Endometrium (tissue), 2 donors: ENCODE measurements at regions not wholly inside any gene's neighbourhood (a gene's known extent, or its start where the extent isn't known, plus 50 kb on each side); places are given as distances from the start of the nearest gene placed in this dataset.
"Not testable (repeated sequence)": the region's sequence is repeated elsewhere in the genome, so short reads cannot be mapped to it uniquely, and the experiment has no call there.

ENCODE experiments used
- FAIRE-seq: peaks from 2 replicates; lab custom pipeline; 2012; peaks lifted over from hg19 to GRCh38; lab: Jason Lieb, UNC
- donor health status: control.
- donor health status: control.

DNA sequence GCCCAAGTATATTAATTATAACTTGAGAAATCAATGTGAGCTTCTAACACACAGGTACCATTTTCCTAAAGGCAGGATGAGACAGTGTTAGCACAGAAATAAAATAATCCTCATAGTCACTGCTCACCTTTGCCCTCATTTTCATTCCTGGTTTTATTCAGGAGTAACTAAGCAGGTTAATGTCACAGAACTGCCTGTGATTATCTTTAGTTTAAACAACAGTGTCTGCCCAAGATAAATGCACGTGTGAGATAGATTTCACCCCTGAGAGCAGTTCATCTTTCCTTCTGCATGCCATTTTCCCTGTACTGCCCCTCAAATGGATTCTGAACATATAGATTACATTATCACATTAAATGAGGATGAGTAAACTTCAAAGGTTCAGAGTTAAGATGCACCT lies 250.7 kb downstream of the RMST start:
- no peak for FAIRE-seq

DNA sequence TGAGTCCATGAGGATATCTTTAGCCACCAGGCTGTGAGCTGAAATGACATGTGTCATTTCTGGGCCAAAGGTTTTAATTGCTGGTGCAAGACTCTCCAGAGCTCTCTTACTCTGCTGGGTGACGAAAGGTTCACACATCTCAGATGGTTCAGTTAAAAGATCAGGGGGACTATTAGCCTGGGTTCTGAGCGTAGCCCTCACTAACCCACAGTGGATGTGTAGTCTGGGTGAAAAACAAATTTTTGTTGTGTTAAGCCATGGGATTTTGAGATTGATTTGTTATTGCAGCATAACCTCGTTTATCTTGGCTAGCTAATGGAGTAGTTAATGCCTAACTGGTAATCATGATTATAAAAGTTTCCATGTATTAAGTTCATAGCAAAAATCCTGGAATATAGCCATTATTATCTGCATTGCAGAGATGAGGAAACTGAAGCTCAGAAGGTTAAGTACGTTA lies 251.5 kb downstream of the RMST start:
- no peak for FAIRE-seq

DNA sequence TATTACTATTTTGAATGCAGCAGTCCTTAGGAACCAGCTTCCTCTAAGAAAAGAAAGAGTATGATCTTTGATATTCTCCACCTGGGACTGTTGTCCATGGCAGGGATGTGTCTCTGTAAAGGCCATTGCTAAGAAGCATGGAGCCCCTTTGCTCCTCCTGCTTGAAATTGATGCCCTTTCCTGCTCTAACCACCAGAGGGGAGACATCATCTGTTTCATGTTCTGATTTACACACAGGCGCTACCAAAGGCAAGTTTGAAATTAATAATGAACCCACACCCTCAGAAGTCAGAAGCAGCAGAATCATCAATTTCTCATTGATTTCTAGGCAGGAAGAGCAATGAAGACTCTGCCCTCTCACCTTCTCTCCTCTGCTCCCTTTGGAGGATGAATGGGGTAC lies 253.8 kb downstream of the RMST start:
- no peak for FAIRE-seq

DNA sequence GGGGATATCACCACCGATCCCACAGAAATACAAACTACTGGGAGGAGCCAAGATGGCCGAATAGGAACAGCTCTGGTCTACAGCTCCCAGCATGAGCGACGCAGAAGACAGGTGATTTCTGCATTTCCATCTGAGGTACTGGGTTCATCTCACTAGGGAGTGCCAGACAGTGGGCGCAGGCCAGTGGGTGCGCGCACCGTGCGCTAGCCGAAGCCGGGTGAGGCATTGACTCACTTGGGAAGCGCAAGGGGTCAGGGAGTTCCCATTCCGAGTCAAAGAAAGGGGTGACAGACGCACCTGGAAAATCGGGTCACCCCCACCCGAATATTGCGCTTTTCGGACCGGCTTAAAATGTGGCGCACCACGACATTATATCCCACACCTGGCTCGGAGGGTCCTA lies 261.2 kb downstream of the RMST start:
- FAIRE-seq: not testable (repeated sequence)

DNA sequence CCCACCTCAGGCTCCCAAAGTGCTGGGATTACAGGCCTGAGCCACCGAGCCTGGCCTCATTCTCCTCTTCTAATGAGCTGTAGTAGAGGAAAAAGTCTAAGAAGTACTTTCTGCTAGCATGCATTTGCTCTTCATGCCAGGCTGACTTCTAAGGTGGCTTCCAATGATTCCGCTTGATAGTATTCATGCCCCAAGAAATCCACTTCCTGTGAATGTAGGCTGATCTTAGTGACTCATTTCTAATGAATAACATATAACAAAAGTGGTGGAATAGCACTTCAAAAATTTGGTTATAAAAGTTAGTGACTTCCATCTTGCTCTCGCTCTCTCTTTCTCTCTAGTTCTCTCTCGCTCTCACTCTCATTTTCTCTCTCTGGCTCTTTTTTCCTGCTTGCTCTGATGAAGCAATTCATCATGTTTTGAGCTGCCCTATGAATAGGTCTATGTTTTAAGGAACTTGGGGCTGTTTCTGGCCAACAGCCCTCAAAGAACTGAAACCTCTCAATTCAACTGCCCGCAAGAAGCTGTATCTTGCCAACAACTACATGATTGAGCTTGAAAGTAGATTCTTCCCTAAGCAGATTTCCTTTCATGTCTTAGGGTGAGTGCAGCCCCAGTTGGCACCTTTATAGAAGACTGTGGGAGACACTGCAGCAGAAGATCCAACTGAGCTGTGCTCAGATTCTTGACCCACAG lies 282.9 kb downstream of the RMST start:
- no peak for FAIRE-seq

DNA sequence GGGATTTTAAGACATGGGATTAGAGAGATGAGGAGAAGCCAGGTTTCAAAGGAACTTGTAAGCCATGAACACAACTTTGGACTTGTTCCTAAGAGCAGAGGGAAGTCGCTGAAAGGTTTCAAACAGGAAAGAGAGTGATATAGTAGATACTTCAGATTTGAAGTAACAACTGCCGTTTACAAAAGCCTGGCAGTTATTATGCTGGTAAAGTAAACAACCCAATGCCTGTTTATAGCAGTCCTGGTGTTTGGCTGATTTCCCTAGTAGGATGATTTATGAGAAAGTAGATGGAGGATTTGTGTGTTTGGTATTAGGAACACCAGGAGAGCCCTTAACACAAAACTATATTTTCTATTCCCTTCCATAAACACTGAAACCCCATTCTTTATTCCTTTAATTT lies 285.7 kb downstream of the RMST start:
- no peak for FAIRE-seq

DNA sequence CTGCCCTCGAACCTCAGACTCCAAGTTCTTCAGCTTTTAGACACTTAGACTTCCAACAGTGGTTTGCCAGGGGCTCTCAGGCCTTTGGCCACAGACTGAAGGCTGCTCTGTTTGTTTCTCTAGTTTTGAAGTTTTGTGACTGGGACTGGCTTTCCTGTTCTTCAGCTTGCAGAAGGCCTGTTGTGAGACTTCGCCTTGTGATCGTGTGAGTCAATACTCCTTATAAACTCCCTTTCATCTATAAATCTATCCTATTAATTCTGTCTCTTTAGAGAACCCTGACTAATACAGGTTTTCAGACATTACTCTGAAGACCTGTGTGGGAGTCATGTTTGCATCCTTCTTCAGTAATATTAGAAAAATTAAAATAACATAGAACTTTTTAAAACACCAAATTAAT lies 289.1 kb downstream of the RMST start:
- FAIRE-seq: peak; percentile 12

DNA sequence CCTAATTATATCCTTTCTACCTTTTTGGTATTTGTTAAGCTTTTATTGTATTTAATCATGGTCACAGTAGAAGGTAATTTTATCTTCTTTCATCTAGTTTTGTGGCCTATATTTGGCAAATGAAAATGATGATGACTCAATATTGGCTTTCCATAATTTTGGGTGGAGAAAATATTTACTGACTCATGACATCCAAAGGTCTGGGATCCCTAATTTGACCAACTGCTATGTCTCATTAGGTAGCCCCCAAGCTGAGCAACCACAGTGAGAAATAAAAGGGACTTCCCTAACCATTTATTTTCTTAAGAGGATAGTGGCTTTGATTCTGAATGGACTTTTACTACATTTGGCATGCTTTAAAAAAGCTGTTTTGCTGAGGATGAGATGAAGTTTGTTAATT lies 289.5 kb downstream of the RMST start:
- no peak for FAIRE-seq

DNA sequence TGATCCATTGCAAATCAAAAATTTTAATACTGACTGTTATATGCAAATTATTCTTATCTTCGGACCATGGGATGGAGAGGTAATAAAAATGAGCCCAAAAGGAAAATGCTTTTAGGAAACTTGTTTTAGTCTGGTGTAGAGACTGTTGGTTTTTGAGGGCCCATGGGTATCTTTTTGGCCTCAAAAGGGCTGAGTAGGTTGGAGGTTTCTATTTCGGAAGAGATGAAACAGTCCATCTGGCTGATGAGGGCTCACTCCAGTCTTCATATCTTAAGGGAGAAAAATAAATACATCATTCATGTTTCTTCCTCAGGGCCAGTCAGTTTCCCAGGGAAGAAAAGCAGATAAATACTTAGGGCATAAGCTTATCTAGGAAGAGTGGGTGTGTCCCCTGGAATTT lies 290.7 kb downstream of the RMST start:
- no peak for FAIRE-seq

DNA sequence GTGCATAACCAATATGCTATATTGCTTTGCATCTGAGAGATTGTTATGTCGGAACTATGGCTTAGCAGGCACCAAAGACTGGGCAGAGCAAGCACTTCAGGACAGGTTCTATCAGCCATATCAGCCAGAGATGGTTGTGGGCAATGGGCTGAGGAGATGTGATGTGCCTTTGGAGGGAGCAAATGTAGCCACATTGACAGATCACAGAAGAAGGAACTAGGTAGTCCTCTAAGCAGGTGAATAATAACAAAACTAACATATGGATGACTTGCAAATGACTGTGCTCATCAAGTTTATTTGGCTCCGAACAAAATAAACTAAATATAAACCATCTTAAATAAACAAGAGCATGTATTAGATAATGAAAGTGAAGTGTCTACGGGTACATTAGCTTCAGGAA lies 291.7 kb downstream of the RMST start:
- FAIRE-seq: no peak

DNA sequence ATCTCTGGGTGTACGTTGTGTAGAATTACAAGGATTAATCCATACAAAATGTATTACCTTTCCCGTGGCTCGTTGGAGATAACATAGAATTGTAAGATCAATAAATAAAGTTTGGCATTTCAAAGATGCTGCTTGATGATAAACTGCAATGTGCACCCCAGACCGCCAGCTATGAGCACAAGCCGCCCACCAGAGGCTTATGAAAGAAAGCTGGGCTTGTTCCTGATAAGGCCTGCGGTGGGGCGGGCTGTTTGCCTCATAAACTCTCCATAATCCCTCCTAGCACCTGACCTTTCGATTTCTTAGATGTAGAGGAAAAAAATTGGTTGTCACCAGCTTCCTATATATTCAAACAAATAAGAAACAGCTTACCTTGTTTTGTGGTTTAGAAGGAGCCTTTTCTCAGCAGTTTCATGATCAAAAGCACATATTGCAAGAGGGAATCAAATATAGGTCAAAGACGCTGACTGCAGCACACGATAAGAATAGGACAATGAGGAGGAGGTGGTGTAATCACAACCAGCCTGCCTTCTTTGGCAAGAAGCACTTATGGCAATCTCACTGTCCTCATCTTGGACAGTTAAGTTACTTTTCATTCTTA lies 293.6 kb downstream of the RMST start:
- FAIRE-seq: no peak

DNA sequence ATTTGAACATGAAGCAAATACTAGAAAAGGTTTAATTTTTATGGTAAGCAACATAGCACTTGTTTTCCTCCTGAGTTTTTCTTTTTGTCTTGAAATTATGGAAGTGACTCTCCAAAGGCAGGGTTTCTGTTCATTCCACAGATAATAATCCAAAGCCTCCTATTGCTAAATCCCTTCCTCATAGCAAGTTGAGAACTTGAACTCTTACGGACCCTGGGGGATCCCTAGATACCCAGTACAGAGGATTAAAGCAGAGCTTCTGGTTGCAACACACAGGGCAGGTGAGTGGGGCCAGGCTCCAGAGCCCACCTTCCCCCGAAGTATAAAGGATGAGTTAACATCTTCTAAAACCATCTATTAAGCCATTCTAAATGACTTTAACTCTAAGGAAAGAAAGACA lies 294.1 kb downstream of the RMST start:
- no peak for FAIRE-seq

DNA sequence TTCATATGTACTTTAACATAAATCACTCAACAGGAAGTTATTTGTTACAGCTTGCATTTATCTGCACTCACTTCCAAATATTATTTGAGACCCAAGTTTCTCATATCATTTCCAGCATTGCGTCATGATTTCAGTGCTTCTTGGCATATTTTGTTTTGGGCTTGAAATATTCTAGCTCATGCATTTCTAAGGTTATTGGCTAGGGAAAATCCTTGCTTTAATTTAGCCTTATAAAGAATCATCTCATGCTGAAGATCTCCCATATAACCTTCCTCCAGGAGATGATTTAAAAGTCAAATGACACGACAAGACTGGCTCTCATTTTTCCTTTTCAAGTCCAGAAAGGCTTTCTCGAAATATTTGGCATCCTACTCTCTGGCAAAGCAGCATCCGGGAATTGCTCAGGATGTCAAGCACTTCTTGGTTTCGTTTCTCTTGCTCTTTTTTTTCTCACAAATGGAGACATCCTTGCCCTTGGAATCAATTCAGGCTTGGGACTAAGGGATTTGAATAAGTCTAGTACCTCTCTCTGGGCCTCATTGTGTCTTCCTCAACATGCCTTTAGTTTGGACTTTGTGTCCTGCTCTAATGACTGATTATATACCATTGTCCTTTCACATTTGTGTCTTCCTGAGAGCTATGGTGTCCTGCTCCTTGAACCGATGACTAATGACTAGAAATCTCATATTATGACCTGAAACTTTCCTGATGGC lies 295.0 kb downstream of the RMST start:
- FAIRE-seq: no peak

DNA sequence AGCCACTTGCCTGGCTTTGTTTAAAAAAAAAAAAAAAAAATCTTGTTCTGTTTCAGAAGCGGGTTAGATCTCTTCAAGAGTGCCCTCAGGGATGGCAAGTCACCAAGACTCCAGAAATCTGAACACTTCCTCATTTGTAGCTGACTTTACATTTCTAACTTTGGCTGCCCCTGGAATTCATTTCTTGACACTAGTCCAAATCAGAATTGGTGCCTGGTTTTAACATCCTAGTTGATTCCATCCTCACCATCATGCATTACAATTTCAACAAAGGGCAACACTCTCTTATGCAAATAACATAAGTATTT lies 295.5 kb downstream of the RMST start:
- no peak for FAIRE-seq

DNA sequence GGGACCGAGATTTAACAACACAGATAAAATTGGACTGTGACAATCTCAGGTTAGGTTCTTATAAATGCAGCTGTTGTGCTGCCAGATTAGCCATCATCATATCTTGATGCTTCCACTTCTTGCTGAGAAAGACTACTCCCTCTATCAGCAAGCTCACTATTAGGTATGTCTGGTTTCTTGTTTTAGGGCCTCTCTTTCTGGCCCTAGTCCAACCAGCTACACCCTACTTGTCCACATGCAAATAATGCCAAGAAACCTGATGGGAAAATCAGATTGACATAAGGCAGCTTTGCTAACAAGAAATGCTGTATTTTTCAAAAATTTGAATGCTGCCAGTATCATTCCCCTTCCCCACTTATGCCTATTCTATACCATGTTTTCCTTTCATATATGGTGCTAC lies 296.0 kb downstream of the RMST start:
- no peak for FAIRE-seq

DNA sequence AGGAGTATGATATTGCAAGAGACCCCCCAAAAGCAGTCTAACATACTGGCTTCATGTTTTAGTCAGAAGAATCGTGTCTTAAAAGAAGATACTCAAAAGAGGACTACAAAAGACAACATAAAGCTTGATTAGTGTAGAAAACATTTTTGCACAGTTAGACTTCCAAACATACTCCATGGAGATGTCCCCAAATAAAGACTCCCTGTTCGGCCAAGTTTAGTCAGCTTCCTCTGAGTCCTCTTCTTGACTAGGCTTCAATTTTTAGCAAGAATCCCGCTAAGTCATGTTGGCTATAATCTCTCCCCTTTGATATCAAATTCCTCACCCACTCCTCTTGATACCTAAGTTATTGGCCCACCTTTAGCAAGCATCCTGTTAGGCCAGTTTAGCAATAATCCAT lies 298.0 kb downstream of the RMST start:
- FAIRE-seq: no peak

DNA sequence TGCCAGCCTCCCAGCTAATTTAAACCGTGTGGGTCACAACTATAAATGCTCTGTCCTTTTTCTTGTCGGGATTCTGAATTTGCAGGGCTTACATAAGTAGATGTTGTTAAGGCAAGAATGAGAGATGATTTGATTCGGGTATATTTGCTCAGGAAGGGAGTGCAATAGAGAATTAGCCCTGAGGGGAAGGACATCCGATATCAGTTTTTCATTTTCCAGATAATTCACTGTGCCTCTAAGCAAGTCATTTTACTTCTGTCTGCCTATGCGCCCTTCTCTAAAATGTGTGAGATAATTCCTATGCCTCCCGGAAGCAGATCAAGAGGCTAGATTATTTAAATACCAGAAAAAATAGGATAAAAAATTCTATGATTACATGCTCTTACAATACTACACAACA lies 300.5 kb downstream of the RMST start:
- no peak for FAIRE-seq

DNA sequence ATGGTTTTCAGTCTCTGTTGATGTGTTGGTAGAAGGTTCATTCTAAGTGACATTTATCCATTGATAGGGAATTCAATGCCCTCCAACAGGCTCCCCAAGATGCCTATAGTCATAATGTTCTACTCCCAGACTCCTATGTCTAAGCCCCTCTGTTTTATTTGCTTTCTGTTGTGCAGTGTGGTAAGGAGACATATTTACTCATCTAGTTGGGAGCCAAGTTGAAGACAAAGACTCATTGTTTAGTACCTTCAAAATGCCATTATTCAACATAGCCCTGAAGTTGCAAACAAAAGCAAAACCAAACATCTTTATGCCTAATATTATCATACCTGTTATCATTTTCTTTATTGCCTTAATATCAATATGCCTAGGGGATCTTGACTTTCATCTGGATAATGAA lies 302.1 kb downstream of the RMST start:
- no peak for FAIRE-seq

DNA sequence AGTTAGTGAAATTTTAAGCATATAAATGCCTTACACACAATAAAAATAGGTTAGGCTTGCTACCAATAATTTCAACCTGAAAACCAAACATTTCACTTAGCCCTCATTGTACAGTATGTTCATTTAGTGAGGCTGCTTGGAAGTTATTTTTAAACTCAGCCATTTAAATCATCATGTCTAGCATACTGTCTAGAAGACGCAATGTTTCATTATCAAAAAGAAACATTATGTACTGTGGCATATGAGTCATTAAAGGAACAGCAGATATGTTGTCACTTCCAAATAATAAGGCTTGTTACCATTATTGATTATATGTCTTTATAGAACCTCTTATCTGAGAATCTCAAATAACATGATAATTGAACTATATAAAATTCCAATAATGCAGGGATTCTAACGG lies 304.7 kb downstream of the RMST start:
- no peak for FAIRE-seq

DNA sequence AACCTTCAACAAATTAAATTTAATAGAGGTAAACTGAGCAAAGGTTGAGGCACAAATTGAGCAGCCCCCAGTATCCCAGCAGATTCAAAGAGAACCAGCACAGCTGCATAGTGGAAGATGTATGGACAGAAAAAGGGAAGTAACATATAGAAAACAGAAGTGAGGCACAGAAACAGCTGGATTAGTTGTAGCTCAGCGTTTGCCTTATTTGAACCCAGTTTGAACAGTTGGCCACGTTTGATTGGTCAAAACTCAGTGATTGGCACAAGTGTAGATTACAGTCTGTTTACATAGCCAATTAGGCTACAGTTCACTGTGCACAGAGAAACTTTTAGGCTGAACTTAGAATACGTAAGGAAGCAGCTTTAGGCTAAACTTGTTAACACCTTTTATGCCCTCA lies 315.5 kb downstream of the RMST start:
- no peak for FAIRE-seq

DNA sequence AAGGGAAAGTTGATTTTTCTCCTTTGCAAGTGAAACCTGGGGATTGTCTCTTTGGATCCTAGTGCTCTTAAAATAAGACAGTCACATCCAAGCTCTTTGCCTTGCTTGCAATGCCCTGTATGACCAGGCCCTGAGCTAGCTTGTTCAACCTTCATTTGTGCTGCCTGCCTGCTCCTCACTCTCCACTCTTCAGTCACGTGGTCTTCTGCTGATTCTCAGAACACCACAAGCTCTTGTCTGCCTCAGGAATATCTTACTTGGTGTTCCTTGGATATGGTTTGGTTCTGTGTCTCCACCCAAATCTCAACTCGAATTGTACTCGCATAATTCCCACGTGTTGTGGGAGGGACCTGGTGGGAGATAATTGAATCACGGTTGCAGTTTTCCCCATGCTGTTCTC lies 318.7 kb downstream of the RMST start:
- FAIRE-seq: no peak

DNA sequence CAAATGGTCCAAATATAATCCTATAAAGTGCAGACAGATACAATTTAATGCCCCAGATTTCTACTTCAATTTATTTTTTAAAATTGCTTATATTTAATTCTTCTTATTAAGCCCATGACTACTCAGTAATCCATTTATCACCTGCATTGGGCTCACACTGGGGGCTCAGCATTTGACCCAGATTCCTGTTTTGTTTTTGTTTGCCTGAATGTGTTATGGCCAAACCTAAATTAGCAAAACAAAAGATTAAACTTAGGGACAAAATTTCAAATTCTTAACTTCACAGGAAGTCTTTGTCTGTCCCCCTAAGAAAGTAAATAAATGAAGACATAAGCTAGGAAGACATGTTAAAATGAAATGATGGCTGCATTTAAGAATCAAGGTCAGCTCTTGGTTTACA lies 322.3 kb downstream of the RMST start:
- FAIRE-seq: no peak

DNA sequence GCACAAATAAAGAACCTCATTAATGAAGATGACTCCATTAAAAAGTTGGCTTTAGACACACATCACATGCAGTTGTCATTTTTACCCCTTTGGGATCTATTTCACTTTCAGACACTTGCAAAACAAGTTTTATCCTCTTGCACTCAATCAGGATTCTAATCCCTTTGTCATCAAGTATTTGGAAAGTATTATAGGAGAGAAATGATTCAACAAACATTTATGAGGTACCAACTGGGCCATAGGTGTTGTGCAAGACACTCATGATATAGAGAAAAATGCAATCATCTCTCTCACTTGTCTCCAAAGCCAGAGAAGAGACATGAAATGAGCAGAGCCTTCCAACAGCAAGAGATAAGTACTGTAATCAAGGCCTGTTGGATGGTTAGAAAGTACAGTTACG lies 327.7 kb downstream of the RMST start:
- no peak for FAIRE-seq

DNA sequence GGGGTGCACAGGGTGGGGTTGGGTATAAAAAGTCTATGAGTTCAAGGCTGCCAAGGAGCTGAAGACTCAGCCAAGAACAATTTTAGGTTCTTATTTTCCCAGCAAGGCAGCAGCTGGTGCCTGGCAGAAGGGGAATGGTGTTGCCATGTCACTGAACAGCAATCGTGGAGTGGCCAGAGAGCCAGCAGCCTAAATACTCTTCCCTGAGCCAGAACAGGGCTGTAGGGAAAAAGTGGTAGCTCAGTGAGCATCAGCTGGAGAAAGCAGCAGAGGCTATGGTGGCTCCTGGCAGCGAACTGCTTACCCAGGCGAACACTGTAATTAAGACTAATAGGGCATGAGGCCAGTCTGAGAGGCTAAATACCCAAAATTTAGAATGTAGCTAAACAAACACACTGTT lies 334.9 kb downstream of the RMST start:
- FAIRE-seq: no peak
